ENCODE measurements at regions not wholly inside any gene's neighbourhood (a gene's known extent, or its start where the extent isn't known, plus 50 kb on each side); places are given as distances from the start of the nearest gene placed in this dataset.

- H3K27ac ChIP-seq: no peak overlapping the region; the same call in 1 of the 2 replicates
- TF ChIP-seq CTCF (conservative IDR thresholded peaks at IDR 0.05) (peak; percentile 98), ZFX (IDR thresholded peaks at IDR 0.05) (no peak)
Measured at GRCh38 chr1:50332941-50333594, 90.2 kb downstream of the DMRTA2 start.

GRCh38 chr1:50329332-50329932 is 93.8 kb downstream of the DMRTA2 start:
- H3K27ac ChIP-seq: no peak overlapping the region
- TF ChIP-seq ZFX (IDR thresholded peaks at IDR 0.05) (no peak), CTCF (conservative IDR thresholded peaks at IDR 0.05) (no peak)

- no peak overlapping the region for H3K27ac ChIP-seq
- no peak for TF ChIP-seq CTCF (conservative IDR thresholded peaks at IDR 0.05)
Measured at GRCh38 chr1:50328552-50328951, 94.7 kb downstream of the DMRTA2 start.

- no peak overlapping the region for H3K27ac ChIP-seq
- no peak for TF ChIP-seq CTCF (conservative IDR thresholded peaks at IDR 0.05)
- TF ChIP-seq ZFX (IDR thresholded peaks at IDR 0.05): no peak
Measured at GRCh38 chr1:50326026-50326425, 97.2 kb downstream of the DMRTA2 start.

GRCh38 chr1:50322579-50322978 is 100.7 kb downstream of the DMRTA2 start:
- no peak overlapping the region for H3K27ac ChIP-seq
- TF ChIP-seq CTCF (conservative IDR thresholded peaks at IDR 0.05) (no peak), ZFX (IDR thresholded peaks at IDR 0.05) (no peak)

GRCh38 chr1:50318428-50318827 is 104.8 kb downstream of the DMRTA2 start:
- TF ChIP-seq ZFX (IDR thresholded peaks at IDR 0.05) (no peak), CTCF (conservative IDR thresholded peaks at IDR 0.05) (no peak)
- H3K27ac ChIP-seq: no peak overlapping the region

- no peak for TF ChIP-seq ZFX (IDR thresholded peaks at IDR 0.05)
- TF ChIP-seq CTCF (conservative IDR thresholded peaks at IDR 0.05): no peak
- no peak overlapping the region for H3K27ac ChIP-seq
Measured at GRCh38 chr1:50308878-50309277, 114.4 kb downstream of the DMRTA2 start.

Measured in C4-2B (cell line).